ENCODE measurements at regions not wholly inside any gene's neighbourhood (a gene's known extent, or its start where the extent isn't known, plus 50 kb on each side); places are given as distances from the start of the nearest gene placed in this dataset.

- Histone ChIP-seq H3K4me1 (ENCODE audit: insufficient read depth, insufficient read length) (no peaks in the 10 kb centered on the region), H3K4me3 (ENCODE audit: insufficient read length, low read depth) (no peak overlapping the region), H3K27me3 (ENCODE audit: insufficient read depth, insufficient read length) (no peaks in the 10 kb centered on the region), H3K36me3 (ENCODE audit: insufficient read depth, insufficient read length, low read length) (no peaks in the 10 kb centered on the region), H3K9me3 (ENCODE audit: insufficient read depth, low read length) (no peaks in the 10 kb centered on the region), H3K9ac (ENCODE audit: insufficient read length, low read depth) (no peak overlapping the region)
- no peak for DNase-seq (ENCODE audit: low read depth, low spot score)
- TF ChIP-seq SUZ12 (IDR thresholded peaks at IDR 0.05; ENCODE audit: extremely low read depth, insufficient read depth, insufficient read length): no peak
- no peak for TF ChIP-seq ZNF274 (IDR thresholded peaks at IDR 0.05; ENCODE audit: low read depth, low read length)
- TF ChIP-seq YY1 (IDR thresholded peaks at IDR 0.05; ENCODE audit: insufficient read depth, insufficient read length): no peak
Measured at GRCh38 chr14:44720707-44721106, 213.6 kb upstream of the FSCB start.

- H3K4me3 ChIP-seq (ENCODE audit: insufficient read length, low read depth): no peak overlapping the region
- H3K9me3 ChIP-seq (ENCODE audit: insufficient read depth, low read length): peaks cover 3% of the 10 kb centered on the region; the same call in 1 of the 2 replicates
- H3K9ac ChIP-seq (ENCODE audit: insufficient read length, low read depth): no peak overlapping the region
- no peak for TF ChIP-seq YY1 (IDR thresholded peaks at IDR 0.05; ENCODE audit: insufficient read depth, insufficient read length)
- no peaks in the 10 kb centered on the region for H3K4me1 ChIP-seq (ENCODE audit: insufficient read depth, insufficient read length)
- no peak for DNase-seq (ENCODE audit: low read depth, low spot score)
- no peaks in the 10 kb centered on the region for H3K36me3 ChIP-seq (ENCODE audit: insufficient read depth, insufficient read length, low read length)
- no peaks in the 10 kb centered on the region for H3K27me3 ChIP-seq (ENCODE audit: insufficient read depth, insufficient read length)
Measured at GRCh38 chr14:44712024-44712815, 205.1 kb upstream of the FSCB start.

DNA sequence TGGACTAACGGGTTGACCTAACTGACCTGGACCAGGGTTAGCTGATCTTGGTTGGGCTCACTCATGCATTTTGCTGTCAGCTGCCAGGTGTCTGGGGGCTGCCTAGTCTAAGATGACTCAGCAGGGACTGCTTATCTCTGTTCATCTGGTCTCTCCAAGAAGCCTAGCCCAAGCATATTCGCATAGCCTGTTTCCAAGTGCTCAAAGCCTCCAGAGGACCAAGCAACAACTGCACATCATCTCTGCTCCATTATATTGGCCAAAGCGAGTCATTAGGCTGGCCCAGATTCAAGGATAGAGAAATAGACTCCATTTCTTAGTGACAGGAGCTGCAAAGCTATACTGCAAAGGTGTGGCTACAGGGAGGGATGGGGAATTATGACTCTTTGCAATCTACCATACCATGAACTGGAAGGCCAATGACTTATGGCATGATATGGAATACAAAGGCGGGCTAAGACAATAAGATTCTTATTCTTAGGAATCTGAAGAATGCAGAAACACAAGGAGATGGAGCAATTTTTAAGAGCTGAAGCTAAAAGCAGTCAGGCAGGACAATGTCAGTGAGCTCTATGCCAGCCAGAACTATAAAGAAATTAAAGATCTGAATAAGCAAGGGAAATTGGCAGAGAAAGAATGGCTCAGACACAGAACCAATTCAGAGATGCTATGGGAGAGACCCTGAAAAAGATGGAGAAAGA, 194.6 kb upstream of the FSCB start:
- H3K9me3 ChIP-seq (ENCODE audit: insufficient read depth, low read length): no peaks in the 10 kb centered on the region
- DNase-seq (ENCODE audit: low read depth, low spot score): no peak
- no peaks in the 10 kb centered on the region for H3K4me1 ChIP-seq (ENCODE audit: insufficient read depth, insufficient read length)
- no peaks in the 10 kb centered on the region for H3K36me3 ChIP-seq (ENCODE audit: insufficient read depth, insufficient read length, low read length)
- H3K27me3 ChIP-seq (ENCODE audit: insufficient read depth, insufficient read length): no peaks in the 10 kb centered on the region
- TF ChIP-seq YY1 (IDR thresholded peaks at IDR 0.05; ENCODE audit: insufficient read depth, insufficient read length): no peak
- TF ChIP-seq ZNF274 (IDR thresholded peaks at IDR 0.05; ENCODE audit: low read depth, low read length): no peak
- TF ChIP-seq SUZ12 (IDR thresholded peaks at IDR 0.05; ENCODE audit: extremely low read depth, insufficient read depth, insufficient read length): no peak
- no peak overlapping the region for H3K9ac ChIP-seq (ENCODE audit: insufficient read length, low read depth)
- H3K4me3 ChIP-seq (ENCODE audit: insufficient read length, low read depth): no peak overlapping the region

- Histone ChIP-seq H3K4me3 (ENCODE audit: insufficient read length, low read depth) (no peak overlapping the region), H3K27me3 (ENCODE audit: insufficient read depth, insufficient read length) (no peaks in the 10 kb centered on the region), H3K9ac (ENCODE audit: insufficient read length, low read depth) (no peak overlapping the region), H3K4me1 (ENCODE audit: insufficient read depth, insufficient read length) (no peaks in the 10 kb centered on the region), H3K36me3 (ENCODE audit: insufficient read depth, insufficient read length, low read length) (no peaks in the 10 kb centered on the region), H3K9me3 (ENCODE audit: insufficient read depth, low read length) (no peaks in the 10 kb centered on the region)
- no peak for TF ChIP-seq ZNF274 (IDR thresholded peaks at IDR 0.05; ENCODE audit: low read depth, low read length)
- no peak for TF ChIP-seq SUZ12 (IDR thresholded peaks at IDR 0.05; ENCODE audit: extremely low read depth, insufficient read depth, insufficient read length)
- no peak for TF ChIP-seq YY1 (IDR thresholded peaks at IDR 0.05; ENCODE audit: insufficient read depth, insufficient read length)
- no peak for DNase-seq (ENCODE audit: low read depth, low spot score)
Measured at GRCh38 chr14:44700694-44701093, 193.6 kb upstream of the FSCB start.

- no peak overlapping the region for H3K4me3 ChIP-seq (ENCODE audit: insufficient read length, low read depth)
- TF ChIP-seq YY1 (IDR thresholded peaks at IDR 0.05; ENCODE audit: insufficient read depth, insufficient read length) (no peak), SUZ12 (IDR thresholded peaks at IDR 0.05; ENCODE audit: extremely low read depth, insufficient read depth, insufficient read length) (no peak)
- H3K36me3 ChIP-seq (ENCODE audit: insufficient read depth, insufficient read length, low read length): no peaks in the 10 kb centered on the region
- no peaks in the 10 kb centered on the region for H3K4me1 ChIP-seq (ENCODE audit: insufficient read depth, insufficient read length)
- no peak overlapping the region for H3K9ac ChIP-seq (ENCODE audit: insufficient read length, low read depth)
- H3K27me3 ChIP-seq (ENCODE audit: insufficient read depth, insufficient read length): no peaks in the 10 kb centered on the region
- no peak for DNase-seq (ENCODE audit: low read depth, low spot score)
- H3K9me3 ChIP-seq (ENCODE audit: insufficient read depth, low read length): no peaks in the 10 kb centered on the region
Measured at GRCh38 chr14:44700184-44700583, 193.1 kb upstream of the FSCB start.

GRCh38 chr14:44699391-44699790, 192.3 kb upstream of the FSCB start:
- TF ChIP-seq YY1 (IDR thresholded peaks at IDR 0.05; ENCODE audit: insufficient read depth, insufficient read length) (no peak), SUZ12 (IDR thresholded peaks at IDR 0.05; ENCODE audit: extremely low read depth, insufficient read depth, insufficient read length) (no peak)
- Histone ChIP-seq H3K27me3 (ENCODE audit: insufficient read depth, insufficient read length) (no peaks in the 10 kb centered on the region), H3K4me3 (ENCODE audit: insufficient read length, low read depth) (no peak overlapping the region), H3K9me3 (ENCODE audit: insufficient read depth, low read length) (no peaks in the 10 kb centered on the region), H3K36me3 (ENCODE audit: insufficient read depth, insufficient read length, low read length) (no peaks in the 10 kb centered on the region), H3K9ac (ENCODE audit: insufficient read length, low read depth) (no peak overlapping the region), H3K4me1 (ENCODE audit: insufficient read depth, insufficient read length) (no peaks in the 10 kb centered on the region)
- DNase-seq (ENCODE audit: low read depth, low spot score): no peak

DNA sequence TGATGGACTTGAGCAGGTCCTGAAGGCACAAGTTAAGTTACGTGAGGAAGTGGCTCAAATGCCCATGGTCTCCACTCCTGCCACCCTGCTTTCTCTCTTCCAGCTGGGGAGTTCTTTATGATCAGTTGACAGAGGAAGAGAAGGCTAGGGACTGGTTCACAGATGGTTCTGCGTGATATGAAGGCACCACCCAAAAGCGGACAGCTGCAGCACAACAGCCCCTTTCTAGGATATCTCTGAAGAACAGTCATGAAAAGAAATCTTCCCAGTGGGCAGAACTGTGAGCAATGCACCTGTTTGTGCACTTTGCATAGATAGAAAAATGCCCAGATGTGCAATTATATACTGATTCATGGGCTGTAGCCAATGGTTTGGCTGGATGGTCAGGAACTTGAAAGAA, 162.4 kb upstream of the FSCB start:
- Histone ChIP-seq H3K36me3 (ENCODE audit: insufficient read depth, insufficient read length, low read length) (no peaks in the 10 kb centered on the region), H3K27me3 (ENCODE audit: insufficient read depth, insufficient read length) (no peaks in the 10 kb centered on the region), H3K9ac (ENCODE audit: insufficient read length, low read depth) (no peak overlapping the region), H3K4me1 (ENCODE audit: insufficient read depth, insufficient read length) (no peaks in the 10 kb centered on the region), H3K4me3 (ENCODE audit: insufficient read length, low read depth) (no peak overlapping the region), H3K9me3 (ENCODE audit: insufficient read depth, low read length) (no peaks in the 10 kb centered on the region; the same call in 1 of the 2 replicates)
- TF ChIP-seq ZNF274 (IDR thresholded peaks at IDR 0.05; ENCODE audit: low read depth, low read length) (no peak), SUZ12 (IDR thresholded peaks at IDR 0.05; ENCODE audit: extremely low read depth, insufficient read depth, insufficient read length) (no peak), YY1 (IDR thresholded peaks at IDR 0.05; ENCODE audit: insufficient read depth, insufficient read length) (no peak)
- no peak for DNase-seq (ENCODE audit: low read depth, low spot score)

Measured in NT2/D1 (cell line).